ENCODE measurements at regions not wholly inside any gene's neighbourhood (a gene's known extent, or its start where the extent isn't known, plus 50 kb on each side); places are given as distances from the start of the nearest gene placed in this dataset.

DNA sequence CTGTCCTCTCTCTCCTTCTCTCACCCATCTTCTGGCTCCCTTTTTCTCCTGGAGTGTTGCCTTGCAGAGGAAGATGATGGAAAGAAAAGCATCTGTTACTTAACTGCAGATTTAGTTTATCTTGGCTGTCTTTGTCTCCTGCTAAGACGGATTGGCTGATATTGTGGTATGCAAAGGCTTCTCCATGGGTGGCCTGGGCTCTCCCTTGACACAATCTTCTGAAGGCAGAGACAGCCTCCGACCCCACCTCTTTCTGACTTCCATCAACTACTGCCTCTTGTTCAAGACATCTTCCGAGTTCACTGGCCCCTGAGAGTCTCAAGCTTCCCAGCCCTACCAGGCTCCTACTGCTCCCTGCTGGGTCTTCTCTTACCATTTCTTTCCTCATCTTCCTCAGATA lies 403.7 kb downstream of the LRRC70 start:
- TF ChIP-seq, protein P1, sequence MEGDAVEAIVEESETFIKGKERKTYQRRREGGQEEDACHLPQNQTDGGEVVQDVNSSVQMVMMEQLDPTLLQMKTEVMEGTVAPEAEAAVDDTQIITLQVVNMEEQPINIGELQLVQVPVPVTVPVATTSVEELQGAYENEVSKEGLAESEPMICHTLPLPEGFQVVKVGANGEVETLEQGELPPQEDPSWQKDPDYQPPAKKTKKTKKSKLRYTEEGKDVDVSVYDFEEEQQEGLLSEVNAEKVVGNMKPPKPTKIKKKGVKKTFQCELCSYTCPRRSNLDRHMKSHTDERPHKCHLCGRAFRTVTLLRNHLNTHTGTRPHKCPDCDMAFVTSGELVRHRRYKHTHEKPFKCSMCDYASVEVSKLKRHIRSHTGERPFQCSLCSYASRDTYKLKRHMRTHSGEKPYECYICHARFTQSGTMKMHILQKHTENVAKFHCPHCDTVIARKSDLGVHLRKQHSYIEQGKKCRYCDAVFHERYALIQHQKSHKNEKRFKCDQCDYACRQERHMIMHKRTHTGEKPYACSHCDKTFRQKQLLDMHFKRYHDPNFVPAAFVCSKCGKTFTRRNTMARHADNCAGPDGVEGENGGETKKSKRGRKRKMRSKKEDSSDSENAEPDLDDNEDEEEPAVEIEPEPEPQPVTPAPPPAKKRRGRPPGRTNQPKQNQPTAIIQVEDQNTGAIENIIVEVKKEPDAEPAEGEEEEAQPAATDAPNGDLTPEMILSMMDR (IDR thresholded peaks at IDR 0.05), result no peak
- TF ChIP-seq EP300 (IDR thresholded peaks at IDR 0.05) (no peak), POLR2A (IDR thresholded peaks at IDR 0.05) (no peak), POLR2AphosphoS5 (IDR thresholded peaks at IDR 0.05) (no peak)

All from suprapubic skin (tissue), 4 donors.